Testis (tissue), 2 donors: ENCODE measurements at regions not wholly inside any gene's neighbourhood (a gene's known extent, or its start where the extent isn't known, plus 50 kb on each side); places are given as distances from the start of the nearest gene placed in this dataset.

Source experiments
- DNase-seq: peaks from one replicate; pipeline ENCODE4 v3.0.0-alpha.2; 2019
- H3K27ac ChIP-seq, 2 donors: fragments of 200-600 bp; sonication (generic); one replicate each; pipeline ENCODE4 v1.5.1; 2019
- H3K27me3 ChIP-seq: fragments of 200-600 bp; sonication (generic); one replicate; pipeline ENCODE4 v1.5.1; 2019
- H3K36me3 ChIP-seq: fragments of 200-600 bp; sonication (generic); one replicate; pipeline ENCODE4 v1.5.1; 2017; ENCODE audit warnings: low read depth; ENCODE audit errors: missing control alignments
- H3K4me1 ChIP-seq: fragments of 200-600 bp; sonication (generic); one replicate; pipeline ENCODE4 v1.5.1; 2019
- H3K4me3 ChIP-seq, 2 donors: fragments of 200-600 bp; sonication (generic); one replicate each; pipeline ENCODE4 v1.5.1; 2017 to 2019
- H3K9me3 ChIP-seq: fragments of 200-600 bp; sonication (generic); one replicate; pipeline ENCODE4 v1.5.1; 2017
- CTCF ChIP-seq, 3 experiments: fragments of 450-650 bp in 2 of 3; fragments of 200-600 bp in 1 of 3; sonication (generic) in 1 of 3; IDR thresholded peaks; one replicate each; pipeline ENCODE4 v1.5.1; 2016 to 2019; ENCODE audit warnings: antibody characterized with exemption in 3 of 3, mild to moderate bottlenecking in 2 of 3, moderate library complexity in 1 of 3
- POLR2A ChIP-seq: fragments of 450-650 bp; IDR thresholded peaks from one replicate; pipeline ENCODE4 v1.6.1; 2017; ENCODE audit warnings: antibody characterized with exemption, mild to moderate bottlenecking, moderate library complexity
- WGBS, 2 donors: methylation state at CpG; one replicate each; pipeline ENCODE4 v1.1.5; 2018; 5-methylcytosine and 5-hydroxymethylcytosine counted together
- intact Hi-C: fragments of 100-400 bp; cut with DNase I; formaldehyde crosslinking; loops from one replicate; pipeline ENCODE4 v1.15.1; 2023; ENCODE audit warnings: low total_unique reads

GRCh38 chr5:38707352-38708210 is 138.2 kb upstream of the OSMR start:
- no peak for DNase-seq
- no peaks in the 10 kb centered on the region for H3K9me3 ChIP-seq
- no peak for TF ChIP-seq CTCF (IDR thresholded peaks at IDR 0.05)
- no peak for TF ChIP-seq POLR2A

DNA sequence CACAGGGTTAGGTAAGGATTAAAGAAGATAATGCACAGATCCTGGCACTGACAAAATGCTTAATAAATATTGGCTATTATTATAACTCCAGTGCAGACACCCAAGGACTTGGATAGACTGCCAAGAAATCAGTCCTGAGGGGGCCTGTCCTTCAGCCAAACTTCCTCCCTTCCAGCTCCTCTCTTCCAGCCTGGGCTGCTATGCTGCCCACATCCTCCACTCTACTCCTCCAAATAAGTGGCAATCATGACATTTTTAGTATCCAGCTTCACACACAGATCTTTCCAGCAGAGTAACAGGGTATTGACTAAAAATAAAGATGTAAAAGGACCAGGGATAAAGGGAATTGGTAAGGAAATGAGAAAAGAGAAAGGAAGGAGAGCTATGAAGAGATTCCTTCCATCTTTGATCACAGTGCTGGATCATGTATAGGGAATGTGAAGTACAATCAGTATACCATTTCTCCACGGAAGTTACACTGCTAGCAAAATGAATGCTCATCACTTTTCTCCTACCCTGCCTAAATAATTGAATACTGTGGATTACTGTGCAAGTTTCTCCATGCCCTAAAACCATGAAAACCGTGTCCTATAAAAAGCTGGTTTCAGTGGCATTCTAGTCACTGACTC is 136.0 kb upstream of the OSMR start:
- H3K36me3 ChIP-seq, result no peaks in the 10 kb centered on the region
- DNase-seq, result no peak
- H3K9me3 ChIP-seq, result no peaks in the 10 kb centered on the region
- H3K27ac ChIP-seq, result no peak overlapping the region
- no peak overlapping the region for H3K4me3 ChIP-seq
- no peaks in the 10 kb centered on the region for H3K27me3 ChIP-seq
- peaks cover 8% of the 10 kb centered on the region for H3K4me1 ChIP-seq
- intact Hi-C loops, result no loop called here
- WGBS, 2 donors, result 74 to 76% methylated on average over 2 of the region's 2 CpGs
- TF ChIP-seq POLR2A (no peak), CTCF (IDR thresholded peaks at IDR 0.05) (no peak)

More at GRCh38 chr5:38707352-38708210, 138.2 kb upstream of the OSMR start:
- H3K4me3 ChIP-seq, result no peak overlapping the region
- H3K27me3 ChIP-seq, result no peaks in the 10 kb centered on the region
- 50 to 63% methylated on average over 10 of the region's 10 CpGs for WGBS, 2 donors
- no peak overlapping the region for H3K27ac ChIP-seq
- intact Hi-C loops, result no loop called here
- H3K4me1 ChIP-seq, result peaks cover 8% of the 10 kb centered on the region
- H3K36me3 ChIP-seq, result no peaks in the 10 kb centered on the region

DNA sequence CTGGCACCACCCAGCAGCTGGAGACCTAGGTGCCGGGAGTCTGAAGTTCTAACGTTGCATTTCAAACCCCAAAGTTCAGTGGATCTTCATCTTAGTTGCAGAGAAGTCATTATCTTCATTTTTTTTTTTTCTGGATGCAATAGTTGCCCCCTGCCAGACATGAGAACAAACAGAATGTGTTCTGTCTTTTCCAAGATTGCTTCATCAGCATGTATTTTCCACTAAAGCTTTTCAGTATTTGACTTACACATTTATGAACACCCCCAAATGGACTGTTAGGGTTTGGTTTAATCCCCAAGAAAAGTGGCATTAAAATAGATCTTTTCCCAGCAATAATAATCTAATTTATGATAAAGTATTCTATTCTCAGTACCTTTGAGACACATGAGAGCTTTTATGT is 135.2 kb upstream of the OSMR start:
- H3K36me3 ChIP-seq, result no peaks in the 10 kb centered on the region
- no peaks in the 10 kb centered on the region for H3K27me3 ChIP-seq
- no peak overlapping the region for H3K4me3 ChIP-seq
- intact Hi-C loops, result no loop called here
- H3K4me1 ChIP-seq, result peaks cover 8% of the 10 kb centered on the region
- no peak for DNase-seq
- no peak overlapping the region for H3K27ac ChIP-seq
- no peaks in the 10 kb centered on the region for H3K9me3 ChIP-seq
- WGBS, 2 donors, result 72 to 76% methylated on average over 2 of the region's 2 CpGs
- TF ChIP-seq POLR2A (no peak), CTCF (IDR thresholded peaks at IDR 0.05) (no peak)

DNA sequence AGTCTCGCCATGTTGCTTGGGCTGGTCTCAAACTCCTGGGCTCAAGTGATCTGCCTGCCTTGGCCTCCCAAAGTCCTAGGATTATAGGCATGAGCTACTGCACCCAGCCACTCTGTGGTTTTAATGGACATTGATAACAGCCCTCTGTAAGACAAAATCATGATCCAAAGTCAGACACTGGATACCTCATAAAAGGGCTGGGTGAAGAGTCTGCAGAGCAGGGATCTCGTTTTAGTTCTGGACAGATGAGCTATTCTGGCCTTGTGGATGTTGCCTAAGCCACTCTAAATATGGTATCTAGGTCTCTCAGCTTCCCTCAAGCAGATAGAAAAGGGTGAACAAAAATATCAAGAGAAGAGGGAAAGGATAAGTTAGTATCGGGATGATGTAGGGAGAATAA is 133.4 kb upstream of the OSMR start:
- WGBS, 2 donors, result 80 to 88% methylated on average over 3 of the region's 3 CpGs

More for the DNA sequence above, 133.4 kb upstream of the OSMR start:
- intact Hi-C loops, result no loop called here
- TF ChIP-seq POLR2A, result no peak
- TF ChIP-seq CTCF (IDR thresholded peaks at IDR 0.05), result no peak
- H3K27me3 ChIP-seq, result no peaks in the 10 kb centered on the region
- H3K4me1 ChIP-seq, result peaks cover 6% of the 10 kb centered on the region
- H3K9me3 ChIP-seq, result no peaks in the 10 kb centered on the region
- no peaks in the 10 kb centered on the region for H3K36me3 ChIP-seq
- no peak for DNase-seq
- H3K27ac ChIP-seq, result no peak overlapping the region
- no peak overlapping the region for H3K4me3 ChIP-seq
